GM12878 (cell line): ENCODE measurements at regions not wholly inside any gene's neighbourhood (a gene's known extent, or its start where the extent isn't known, plus 50 kb on each side); places are given as distances from the start of the nearest gene placed in this dataset.

Source experiments
- ATAC-seq: fragments of 200-7000 bp; cut with Tn5 transposase; 3 replicates; pipeline ENCODE4 v1.9.1; 2020; ENCODE audit warnings: mild to moderate bottlenecking, moderate library complexity
- BruUV-seq: library from RNA; stranded (reverse); fragments of 400-500 nt; replicated peaks from 2 replicates; lab custom pipeline; 2021; lab: Mats Ljungman, UMichigan
- CTCF ChIA-PET: fragments of 300-600 bp; sonication (Branson Sonifier 250); formaldehyde crosslinking; extraction: SDS; loops from one replicate; lab custom pipeline; 2021; ENCODE audit warnings: inconsistent platforms; lab: Yijun Ruan, JAX
- POLR2A ChIA-PET: fragments of 350-600 bp; formaldehyde crosslinking; extraction: SDS; loops from one replicate; lab custom pipeline; 2021; ENCODE audit warnings: inconsistent platforms; lab: Charles Lee
- RAD21 ChIA-PET: fragments of 300-600 bp; sonication (Branson Sonifier 250); formaldehyde crosslinking; loops from one replicate; lab custom pipeline; 2023; ENCODE audit warnings: antibody characterized with exemption; ENCODE audit not compliant: unreplicated experiment; lab: Charles Lee
- SMC1A ChIA-PET: fragments of 300-600 bp; sonication (Branson Sonifier 250); formaldehyde crosslinking; loops from one replicate; lab custom pipeline; 2023; ENCODE audit not compliant: unreplicated experiment, uncharacterized antibody; lab: Charles Lee
- DNase-seq: peaks from one replicate; pipeline ENCODE4 v3.0.0-alpha.2; 2011; ENCODE audit warnings: low read depth, low spot score
- FAIRE-seq: peaks from 3 replicates; lab custom pipeline; 2011; peaks lifted over from hg19 to GRCh38; lab: Jason Lieb, UNC
- H2AFZ ChIP-seq: 2 replicates; pipeline ENCODE4 v1.6.0; 2011; ENCODE audit warnings: low read depth, low read length, control low read depth; ENCODE audit not compliant: control insufficient read depth
- H3K27ac ChIP-seq: 2 replicates; pipeline ENCODE4 v1.5.1; 2011; ENCODE audit warnings: control low read depth; ENCODE audit not compliant: control insufficient read depth, insufficient read depth
- H3K27me3 ChIP-seq, 2 experiments: replicated peaks in 1 of 2; 2 replicates each; pipeline versions ENCODE4 v1.6.0 to v1.6.1; 2011; ENCODE audit warnings: low read length in 1 of 2; ENCODE audit not compliant: control insufficient read depth in 2 of 2, insufficient read depth in 2 of 2
- H3K36me3 ChIP-seq, 2 experiments: 2 replicates each; pipeline ENCODE4 v1.5.1; 2011; ENCODE audit warnings: low read length in 1 of 2; ENCODE audit not compliant: control insufficient read depth in 2 of 2, insufficient read depth in 2 of 2
- H3K4me1 ChIP-seq: 2 replicates; pipeline ENCODE4 v1.6.1; 2011; ENCODE audit warnings: mild to moderate bottlenecking, low read length, moderate library complexity, mixed read lengths; ENCODE audit not compliant: control insufficient read depth, insufficient read depth
- H3K4me2 ChIP-seq: 2 replicates; pipeline ENCODE4 v1.6.0; 2011; ENCODE audit warnings: control low read depth; ENCODE audit not compliant: control insufficient read depth, insufficient read depth
- H3K4me3 ChIP-seq: fragments of 200-600 bp; sonication (generic); 2 replicates; pipeline ENCODE4 v1.5.1; 2016
- H3K79me2 ChIP-seq: 2 replicates; pipeline ENCODE4 v1.6.0; 2011; ENCODE audit warnings: low read length; ENCODE audit not compliant: control insufficient read depth, insufficient read depth
- H3K9ac ChIP-seq: 2 replicates; pipeline ENCODE4 v1.8.0; 2011; ENCODE audit warnings: low read length, control low read depth, mixed read lengths; ENCODE audit not compliant: control insufficient read depth, insufficient read depth
- H3K9me3 ChIP-seq: replicated peaks from 3 replicates; pipeline ENCODE4 v1.5.1; 2011; ENCODE audit warnings: mild to moderate bottlenecking, low read length; ENCODE audit not compliant: control insufficient read depth, insufficient read depth
- H4K20me1 ChIP-seq: 2 replicates; pipeline ENCODE4 v1.6.0; 2011; ENCODE audit not compliant: control insufficient read depth, insufficient read depth
- CUX1 ChIP-seq: IDR thresholded peaks from 2 replicates; pipeline ENCODE4 v1.6.1; 2012; ENCODE audit warnings: improper control_type of control experiment, low read depth, low read length; ENCODE audit not compliant: insufficient replicate concordance
- KDM1A ChIP-seq: fragments of 200-600 bp; sonication (generic); IDR thresholded peaks from 2 replicates; pipeline ENCODE4 v1.6.1; 2016; ENCODE audit warnings: borderline replicate concordance
- MXI1 ChIP-seq: fragments of 150-350 bp; IDR thresholded peaks from 2 replicates; pipeline ENCODE4 v1.6.1; 2011; ENCODE audit warnings: low read depth, mild to moderate bottlenecking, inconsistent platforms, low read length, improper control_type of control experiment
- RB1 ChIP-seq: fragments of 450-650 bp; formaldehyde crosslinking; IDR thresholded peaks from 2 replicates; pipeline ENCODE4 v1.6.1; 2017; ENCODE audit warnings: mild to moderate bottlenecking, borderline replicate concordance
- SREBF2 ChIP-seq: IDR thresholded peaks from 2 replicates; pipeline ENCODE4 v1.6.1; 2012; ENCODE audit warnings: mild to moderate bottlenecking, low read length
- USF1 ChIP-seq: IDR thresholded peaks from 2 replicates; pipeline ENCODE4 v1.6.1; 2011; ENCODE audit warnings: borderline replicate concordance, low read depth, mild to moderate bottlenecking, moderate library complexity, mixed read lengths, low read length; ENCODE audit not compliant: insufficient read depth; ENCODE audit errors: extremely low read length
- USF2 ChIP-seq: IDR thresholded peaks from 2 replicates; pipeline ENCODE4 v1.6.1; 2011; ENCODE audit warnings: low read depth, low read length, improper control_type of control experiment, borderline replicate concordance
- WRNIP1 ChIP-seq: IDR thresholded peaks from 2 replicates; pipeline ENCODE4 v1.6.1; 2011; ENCODE audit warnings: low read depth, low read length, improper control_type of control experiment, borderline replicate concordance
- ZNF274 ChIP-seq: IDR thresholded peaks from one replicate; pipeline ENCODE4 v1.8.0; 2011; ENCODE audit not compliant: insufficient read length, insufficient read depth
- ZNF592 ChIP-seq: fragments of 450-650 bp; IDR thresholded peaks from 2 replicates; pipeline ENCODE4 v1.6.1; 2017; ENCODE audit warnings: mild to moderate bottlenecking, moderate library complexity
- WGBS: methylation state at CpG from one replicate; pipeline ENCODE4 v1.1.6; 2016; ENCODE audit warnings: low lambda C conversion rate; ENCODE audit not compliant: insufficient replicate concordance, insufficient coverage; ENCODE audit errors: missing lambda C conversion rate; 5-methylcytosine and 5-hydroxymethylcytosine counted together
- in situ Hi-C: fragments of 300-500 bp; cut with MboI; formaldehyde crosslinking; loops from 9 replicates; pipeline ENCODE4 v1.14.3; 2018; ENCODE audit warnings: mixed read lengths
- intact Hi-C: fragments of 100-400 bp; cut with micrococcal nuclease; formaldehyde crosslinking; loops from one replicate; pipeline ENCODE4 v1.14.2; 2022; ENCODE audit not compliant: unreplicated experiment

GRCh38 chr9:20264896-20265295, 357.4 kb downstream of the MLLT3 start:
- ATAC-seq (no peak), DNase-seq (no peak), FAIRE-seq (no peak)
- no peaks in the 10 kb centered on the region for H3K79me2 ChIP-seq
- POLR2A ChIA-PET = no interaction called here
- 66% methylated on average over 7 of the region's 7 CpGs for WGBS
- CTCF ChIA-PET = no interaction called here
- H3K9me3 ChIP-seq = no peaks in the 10 kb centered on the region; the same call in 2 of the 3 replicates
- intact Hi-C loops (no loop called here), in situ Hi-C loops (no loop called here)
- no peak overlapping the region for H2AFZ ChIP-seq
- H3K9ac ChIP-seq = no peak overlapping the region
- SMC1A ChIA-PET = no interaction called here
- H4K20me1 ChIP-seq = no peaks in the 10 kb centered on the region
- H3K27ac ChIP-seq = no peak overlapping the region
- TF ChIP-seq ZNF274 (no peak), RB1 (no peak), CUX1 (no peak), KDM1A (no peak), SREBF2 (no peak), ZNF592 (no peak), USF1 (no peak), WRNIP1 (no peak), USF2 (no peak), MXI1 (no peak)
- RAD21 ChIA-PET = no interaction called here
- no peak overlapping the region for H3K4me2 ChIP-seq
- H3K4me3 ChIP-seq = no peak overlapping the region
- no TSS peak for BruUV-seq
- no peaks in the 10 kb centered on the region for H3K27me3 ChIP-seq
- no peaks in the 10 kb centered on the region for H3K4me1 ChIP-seq
- no peaks in the 10 kb centered on the region for H3K36me3 ChIP-seq
